IMR-90 (cell line): ENCODE measurements at regions not wholly inside any gene's neighbourhood (a gene's known extent, or its start where the extent isn't known, plus 50 kb on each side); places are given as distances from the start of the nearest gene placed in this dataset.

Experiments used
- ATAC-seq: fragments of 200-7000 bp; cut with Tn5 transposase; 2 replicates; pipeline ENCODE4 v1.9.1; 2020; ENCODE audit warnings: low read depth, mild to moderate bottlenecking, moderate library complexity
- BruUV-seq: library from RNA; stranded (reverse); fragments of 400-500 nt; replicated peaks from 2 replicates; lab custom pipeline; 2021; lab: Mats Ljungman, UMichigan
- CTCF ChIA-PET: fragments of 300-600 bp; formaldehyde crosslinking; extraction: SDS; loops from one replicate; lab custom pipeline; 2021; ENCODE audit warnings: antibody characterized with exemption; lab: Yijun Ruan, JAX
- POLR2A ChIA-PET: fragments of 300-600 bp; sonication (Branson Sonifier 250); formaldehyde crosslinking; loops from one replicate; lab custom pipeline; 2022; ENCODE audit warnings: antibody characterized with exemption; ENCODE audit not compliant: unreplicated experiment; lab: Charles Lee
- DNase-seq: peaks from one replicate; pipeline ENCODE4 v3.0.0; 2013
- H2AFZ ChIP-seq: replicated peaks from 2 replicates; pipeline ENCODE3; 2013; ENCODE audit warnings: low read length, mild to moderate bottlenecking; ENCODE audit not compliant: poor library complexity
- H2AK5ac ChIP-seq: 2 replicates; pipeline ENCODE4 v1.6.1; 2013; ENCODE audit warnings: low read depth, low read length, inconsistent platforms
- H2AK9ac ChIP-seq: replicated peaks from 2 replicates; pipeline ENCODE3; 2013; ENCODE audit warnings: mild to moderate bottlenecking, low read depth, low read length, moderate library complexity; ENCODE audit not compliant: poor library complexity
- H2BK120ac ChIP-seq: 2 replicates; pipeline ENCODE4 v1.6.1; 2013; ENCODE audit warnings: low read depth, low read length, inconsistent platforms
- H2BK15ac ChIP-seq: 3 replicates; pipeline ENCODE4 v1.6.1; 2013; ENCODE audit warnings: low read depth, low read length, inconsistent platforms
- H2BK20ac ChIP-seq: 2 replicates; pipeline ENCODE4 v1.6.1; 2013; ENCODE audit warnings: low read depth, mild to moderate bottlenecking, inconsistent platforms, low read length, moderate library complexity
- H2BK5ac ChIP-seq: 2 replicates; pipeline ENCODE4 v1.6.1; 2013; ENCODE audit warnings: mild to moderate bottlenecking, low read depth, low read length, inconsistent platforms; ENCODE audit not compliant: poor library complexity, severe bottlenecking
- H3K14ac ChIP-seq: replicated peaks from 2 replicates; pipeline ENCODE4 v1.6.1; 2013; ENCODE audit warnings: low read depth, low read length, inconsistent platforms
- H3K18ac ChIP-seq: 2 replicates; pipeline ENCODE4 v1.6.1; 2013; ENCODE audit warnings: low read depth, low read length, control low read depth
- H3K23ac ChIP-seq: 2 replicates; pipeline ENCODE4 v1.6.1; 2013; ENCODE audit warnings: low read depth, low read length, inconsistent platforms
- H3K27ac ChIP-seq: 2 replicates; pipeline ENCODE4 v1.5.1; 2013; ENCODE audit warnings: mild to moderate bottlenecking, control low read depth, low read length; ENCODE audit not compliant: insufficient read depth
- H3K27me3 ChIP-seq: 2 replicates; pipeline ENCODE4 v1.6.1; 2013; ENCODE audit warnings: low read length; ENCODE audit not compliant: control insufficient read depth, insufficient read depth
- H3K36me3 ChIP-seq: 2 replicates; pipeline ENCODE4 v1.6.1; 2013; ENCODE audit warnings: low read length, mixed read lengths; ENCODE audit not compliant: control insufficient read depth, insufficient read depth
- H3K4ac ChIP-seq: 2 replicates; pipeline ENCODE4 v1.6.1; 2013; ENCODE audit warnings: low read depth, low read length, inconsistent platforms
- H3K4me1 ChIP-seq: 2 replicates; pipeline ENCODE4 v1.6.1; 2013; ENCODE audit warnings: low read length, mixed read lengths; ENCODE audit not compliant: control insufficient read depth, insufficient read depth
- H3K4me2 ChIP-seq: 2 replicates; pipeline ENCODE4 v1.6.1; 2013; ENCODE audit warnings: low read depth, mild to moderate bottlenecking, control low read depth, low read length, moderate library complexity
- H3K4me3 ChIP-seq: 2 replicates; pipeline ENCODE4 v1.5.1; 2013; ENCODE audit warnings: low read depth, mild to moderate bottlenecking, control low read depth, low read length, moderate library complexity; ENCODE audit not compliant: insufficient read depth
- H3K56ac ChIP-seq: 2 replicates; pipeline ENCODE4 v1.6.1; 2013; ENCODE audit warnings: low read length, inconsistent platforms; ENCODE audit not compliant: insufficient read depth; ENCODE audit errors: extremely low read depth
- H3K79me1 ChIP-seq, 2 experiments: 2 replicates each; pipeline ENCODE4 v1.6.1; 2013; ENCODE audit warnings: low read length in 2 of 2, inconsistent platforms in 1 of 2, low read depth in 1 of 2
- H3K9ac ChIP-seq: 2 replicates; pipeline ENCODE4 v1.6.1; 2013; ENCODE audit warnings: low read depth, low read length, control low read depth
- H3K9me1 ChIP-seq: 2 replicates; pipeline ENCODE4 v1.6.1; 2013; ENCODE audit warnings: low read length, inconsistent platforms; ENCODE audit not compliant: insufficient read depth
- H3K9me3 ChIP-seq: 2 replicates; pipeline ENCODE4 v1.6.1; 2013; ENCODE audit warnings: low read length; ENCODE audit not compliant: control insufficient read depth, insufficient read depth
- H4K20me1 ChIP-seq: 2 replicates; pipeline ENCODE4 v1.6.1; 2013; ENCODE audit warnings: low read length, inconsistent platforms; ENCODE audit not compliant: insufficient read depth
- H4K5ac ChIP-seq: 2 replicates; pipeline ENCODE4 v1.6.1; 2013; ENCODE audit warnings: mild to moderate bottlenecking, low read depth, low read length, control low read depth
- H4K8ac ChIP-seq, 2 experiments: 2 replicates each; pipeline ENCODE4 v1.6.1; 2013; ENCODE audit warnings: low read depth in 2 of 2, low read length in 2 of 2, control low read depth in 1 of 2, inconsistent platforms in 1 of 2
- H4K91ac ChIP-seq: 2 replicates; pipeline ENCODE4 v1.6.1; 2013; ENCODE audit warnings: low read depth, low read length, inconsistent platforms; ENCODE audit not compliant: insufficient read depth
- BHLHE40 ChIP-seq: fragments of 150-350 bp; IDR thresholded peaks from 2 replicates; pipeline ENCODE4 v1.6.1; 2016; ENCODE audit warnings: mild to moderate bottlenecking, low read depth, low read length
- CEBPB ChIP-seq: IDR thresholded peaks from 2 replicates; pipeline ENCODE4 v1.6.1; 2012; ENCODE audit warnings: low read depth, low read length, improper control_type of control experiment
- CTCF ChIP-seq: conservative IDR thresholded peaks from 2 replicates; pipeline ENCODE4 v1.5.1; 2012; ENCODE audit warnings: mild to moderate bottlenecking, low read depth, low read length, improper control_type of control experiment
- FOS ChIP-seq: fragments of 150-350 bp; IDR thresholded peaks from 2 replicates; pipeline ENCODE4 v1.6.1; 2016; ENCODE audit warnings: low read depth, low read length
- POLR2A ChIP-seq: IDR thresholded peaks from 2 replicates; pipeline ENCODE4 v1.6.1; 2012; ENCODE audit warnings: mild to moderate bottlenecking, low read depth, low read length
- SMC3 ChIP-seq: fragments of 150-350 bp; IDR thresholded peaks from 2 replicates; pipeline ENCODE4 v1.6.1; 2016; ENCODE audit warnings: low read depth, mild to moderate bottlenecking, antibody characterized with exemption, low read length, moderate library complexity
- WGBS, 2 experiments: methylation state at CpG; one replicate each; pipeline versions ENCODE4 v1.1.5 to v1.1.7; 2013; ENCODE audit warnings: missing lambda C conversion rate in 2 of 2; ENCODE audit not compliant: insufficient read length in 1 of 2; ENCODE audit errors: extremely low coverage in 2 of 2; 5-methylcytosine and 5-hydroxymethylcytosine counted together
- dilution Hi-C: fragments of 300-500 bp; cut with HindIII; formaldehyde crosslinking; loops from one replicate; pipeline ENCODE4 v1.14.3; 2018; ENCODE audit warnings: low sequenced_read_pairs; ENCODE audit not compliant: unreplicated experiment
- in situ Hi-C: fragments of 300-500 bp; cut with MboI; formaldehyde crosslinking; loops from 3 replicates; pipeline ENCODE4 v1.14.3; 2019; ENCODE audit warnings: low sequenced_read_pairs, inconsistent platforms, mixed read lengths
- intact Hi-C: fragments of 100-400 bp; cut with micrococcal nuclease; formaldehyde crosslinking; loops from 2 replicates; pipeline ENCODE4 v1.10.0; 2022

- peak overlapping the region; percentile 84 for H2BK120ac ChIP-seq
- H3K23ac ChIP-seq = peak overlapping the region; percentile 3; the same call in 1 of the 2 replicates
- H3K9me1 ChIP-seq = peaks cover 2% of the 10 kb centered on the region; the same call in 1 of the 2 replicates
- H2BK15ac ChIP-seq = peak overlapping the region; percentile 35; the same call in 2 of the 3 replicates
- peak overlapping the region; percentile 66; the same call in 1 of the 2 replicates for H3K4ac ChIP-seq
- H3K27ac ChIP-seq = no peak overlapping the region
- no TSS peak for BruUV-seq
- no peaks in the 10 kb centered on the region for H3K36me3 ChIP-seq
- intact Hi-C loops (no loop called here), dilution Hi-C loops (no loop called here), in situ Hi-C loops (no loop called here)
- ATAC-seq (peak; percentile 53; the same call in 1 of the 2 replicates), DNase-seq (peak; percentile 12)
- H2AFZ ChIP-seq = peak overlapping the region; percentile 70
- H3K14ac ChIP-seq = peak overlapping the region; percentile 53; the same call in 1 of the 2 replicates
- no CpG with 5 or more reads among the region's 3 CpGs for WGBS, 2 experiments
- CTCF ChIA-PET = interaction anchor here (0.6 kb wide), 1 partner anchor 1462 kb away, joined by 3 read pairs; no protein-coding TSS in a partner anchor
- no peak overlapping the region for H3K56ac ChIP-seq
- peak overlapping the region; percentile 59 for H2BK5ac ChIP-seq
- peak overlapping the region; percentile 81 for H2BK20ac ChIP-seq
- H4K91ac ChIP-seq = peak overlapping the region; percentile 79; the same call in 1 of the 2 replicates
- H4K8ac ChIP-seq = peak overlapping the region; percentile 37 to 80; a peak in 3 of 4 replicates
- H3K27me3 ChIP-seq = no peaks in the 10 kb centered on the region
- no peaks in the 10 kb centered on the region for H3K9me3 ChIP-seq
- peak overlapping the region; percentile 97 for H3K18ac ChIP-seq
- TF ChIP-seq CTCF (no peak), SMC3 (no peak), BHLHE40 (no peak), CEBPB (no peak), POLR2A (no peak), FOS (no peak)
- no peak overlapping the region for H2AK9ac ChIP-seq
- H3K79me1 ChIP-seq = no peaks in the 10 kb centered on the region
- no peak overlapping the region for H3K4me3 ChIP-seq
- POLR2A ChIA-PET = no interaction called here
- no peak overlapping the region for H3K9ac ChIP-seq
- peaks cover 4% of the 10 kb centered on the region; the same call in 1 of the 2 replicates for H3K4me1 ChIP-seq
- no peaks in the 10 kb centered on the region for H4K20me1 ChIP-seq
- peak overlapping the region; percentile 89; the same call in 1 of the 2 replicates for H3K4me2 ChIP-seq
- H4K5ac ChIP-seq = peak overlapping the region; percentile 98; the same call in 1 of the 2 replicates
- no peak overlapping the region for H2AK5ac ChIP-seq
Observed at GRCh38 chr5:117794847-117795246, 1193.5 kb downstream of the DTWD2 start.
